Activated naive CD4-positive, alpha-beta T cell treated with anti-CD3 and anti-CD28 coated beads, Interleukin-2, amount 10 ng/mL, durations not matched to agents 7 days and 5 days (primary cell): ENCODE measurements at regions not wholly inside any gene's neighbourhood (a gene's known extent, or its start where the extent isn't known, plus 50 kb on each side); places are given as distances from the start of the nearest gene placed in this dataset.

Experiments
- CTCF ChIA-PET: fragments of 350-600 bp; sonication (Branson Sonifier 250); formaldehyde crosslinking; loops from one replicate; lab custom pipeline; 2021; ENCODE audit warnings: antibody characterized with exemption; lab: Charles Lee
- DNase-seq: peaks from one replicate; pipeline ENCODE4 v3.0.0-alpha.2; 2020
- H3K27ac Mint-ChIP-seq: one replicate; pipeline ENCODE4 v1.8.0; 2021; ENCODE audit warnings: mild to moderate bottlenecking, moderate library complexity, mixed read lengths
- H3K27me3 Mint-ChIP-seq: one replicate; pipeline ENCODE4 v1.8.0; 2021; ENCODE audit warnings: mild to moderate bottlenecking, mixed read lengths
- H3K36me3 Mint-ChIP-seq: one replicate; pipeline ENCODE4 v1.8.0; 2021; ENCODE audit warnings: mixed read lengths
- H3K4me1 Mint-ChIP-seq: one replicate; pipeline ENCODE4 v1.8.0; 2021; ENCODE audit warnings: mixed read lengths
- H3K4me3 Mint-ChIP-seq: one replicate; pipeline ENCODE4 v1.8.0; 2021; ENCODE audit warnings: mild to moderate bottlenecking, moderate library complexity, mixed read lengths
- H3K9me3 Mint-ChIP-seq: one replicate; pipeline ENCODE4 v1.8.0; 2021; ENCODE audit warnings: mixed read lengths

GRCh38 chr20:54272901-54273488 is 65.1 kb downstream of the PFDN4 start:
- H3K36me3 Mint-ChIP-seq, result no peaks in the 10 kb centered on the region
- H3K4me3 Mint-ChIP-seq, result no peak overlapping the region
- H3K9me3 Mint-ChIP-seq, result no peaks in the 10 kb centered on the region
- no peak overlapping the region for H3K27ac Mint-ChIP-seq
- H3K27me3 Mint-ChIP-seq, result no peaks in the 10 kb centered on the region
- H3K4me1 Mint-ChIP-seq, result no peaks in the 10 kb centered on the region
- DNase-seq, result no peak
- CTCF ChIA-PET, result no interaction called here

GRCh38 chr20:54275359-54276111 is 67.6 kb downstream of the PFDN4 start:
- Mint-ChIP-seq H3K4me3 (no peak overlapping the region), H3K27me3 (no peaks in the 10 kb centered on the region), H3K9me3 (no peaks in the 10 kb centered on the region), H3K4me1 (no peaks in the 10 kb centered on the region), H3K27ac (no peak overlapping the region), H3K36me3 (no peaks in the 10 kb centered on the region)
- no peak for DNase-seq
- CTCF ChIA-PET, result no interaction called here

GRCh38 chr20:54276577-54277169 is 68.8 kb downstream of the PFDN4 start:
- Mint-ChIP-seq H3K27ac (no peak overlapping the region), H3K27me3 (no peaks in the 10 kb centered on the region), H3K9me3 (no peaks in the 10 kb centered on the region), H3K4me3 (no peak overlapping the region), H3K36me3 (no peaks in the 10 kb centered on the region), H3K4me1 (no peaks in the 10 kb centered on the region)
- DNase-seq, result no peak
- CTCF ChIA-PET, result no interaction called here

- Mint-ChIP-seq H3K27me3 (no peaks in the 10 kb centered on the region), H3K4me3 (no peak overlapping the region), H3K4me1 (no peaks in the 10 kb centered on the region), H3K36me3 (no peaks in the 10 kb centered on the region), H3K27ac (no peak overlapping the region), H3K9me3 (no peaks in the 10 kb centered on the region)
- CTCF ChIA-PET, result no interaction called here
- no peak for DNase-seq
Measured at GRCh38 chr20:54278262-54278661, 70.4 kb downstream of the PFDN4 start.

- Mint-ChIP-seq H3K9me3 (no peaks in the 10 kb centered on the region), H3K27me3 (no peaks in the 10 kb centered on the region), H3K27ac (no peak overlapping the region), H3K4me3 (no peak overlapping the region), H3K4me1 (peaks cover 8% of the 10 kb centered on the region), H3K36me3 (no peaks in the 10 kb centered on the region)
- CTCF ChIA-PET, result no interaction called here
- DNase-seq, result no peak
Measured at GRCh38 chr20:54282625-54283024, 74.7 kb downstream of the PFDN4 start.

GRCh38 chr20:54283253-54283652 is 75.4 kb downstream of the PFDN4 start:
- Mint-ChIP-seq H3K27me3 (no peaks in the 10 kb centered on the region), H3K27ac (no peak overlapping the region), H3K36me3 (no peaks in the 10 kb centered on the region), H3K4me3 (no peak overlapping the region), H3K9me3 (no peaks in the 10 kb centered on the region), H3K4me1 (peaks cover 8% of the 10 kb centered on the region)
- CTCF ChIA-PET, result interaction anchor here (0.6 kb wide), 1 partner anchor 395 kb away, joined by 3 read pairs; no protein-coding TSS in a partner anchor
- DNase-seq, result no peak

- no peak for DNase-seq
- no peak overlapping the region for H3K27ac Mint-ChIP-seq
- H3K4me1 Mint-ChIP-seq, result peaks cover 8% of the 10 kb centered on the region
- H3K9me3 Mint-ChIP-seq, result no peaks in the 10 kb centered on the region
- H3K27me3 Mint-ChIP-seq, result no peaks in the 10 kb centered on the region
- H3K36me3 Mint-ChIP-seq, result no peaks in the 10 kb centered on the region
- no peak overlapping the region for H3K4me3 Mint-ChIP-seq
- CTCF ChIA-PET, result no interaction called here
Measured at GRCh38 chr20:54284928-54285704, 77.2 kb downstream of the PFDN4 start.

- H3K27ac Mint-ChIP-seq, result no peak overlapping the region
- H3K27me3 Mint-ChIP-seq, result no peaks in the 10 kb centered on the region
- H3K4me1 Mint-ChIP-seq, result peaks cover under 1% of the 10 kb centered on the region
- H3K9me3 Mint-ChIP-seq, result no peaks in the 10 kb centered on the region
- H3K4me3 Mint-ChIP-seq, result no peak overlapping the region
- no peak for DNase-seq
- CTCF ChIA-PET, result no interaction called here
- H3K36me3 Mint-ChIP-seq, result no peaks in the 10 kb centered on the region
Measured at GRCh38 chr20:54290636-54291035, 82.7 kb downstream of the PFDN4 start.

GRCh38 chr20:54291339-54292010 is 83.6 kb downstream of the PFDN4 start:
- no peak for DNase-seq
- no peaks in the 10 kb centered on the region for H3K4me1 Mint-ChIP-seq
- no peaks in the 10 kb centered on the region for H3K9me3 Mint-ChIP-seq
- H3K36me3 Mint-ChIP-seq, result no peaks in the 10 kb centered on the region
- no peaks in the 10 kb centered on the region for H3K27me3 Mint-ChIP-seq
- H3K4me3 Mint-ChIP-seq, result no peak overlapping the region
- no peak overlapping the region for H3K27ac Mint-ChIP-seq
- CTCF ChIA-PET, result interaction anchor here (1.0 kb wide), 1 partner anchor 38 kb away, joined by 3 read pairs; no protein-coding TSS in a partner anchor

GRCh38 chr20:54292185-54292584 is 84.3 kb downstream of the PFDN4 start:
- CTCF ChIA-PET, result interaction anchor here (1.0 kb wide), 1 partner anchor 37 kb away, joined by 3 read pairs; no protein-coding TSS in a partner anchor
- Mint-ChIP-seq H3K36me3 (no peaks in the 10 kb centered on the region), H3K4me3 (no peak overlapping the region), H3K9me3 (no peaks in the 10 kb centered on the region), H3K27me3 (no peaks in the 10 kb centered on the region), H3K4me1 (no peaks in the 10 kb centered on the region), H3K27ac (no peak overlapping the region)
- no peak for DNase-seq

- no peaks in the 10 kb centered on the region for H3K27me3 Mint-ChIP-seq
- H3K4me3 Mint-ChIP-seq, result no peak overlapping the region
- no peaks in the 10 kb centered on the region for H3K9me3 Mint-ChIP-seq
- CTCF ChIA-PET, result no interaction called here
- no peaks in the 10 kb centered on the region for H3K4me1 Mint-ChIP-seq
- DNase-seq, result no peak
- H3K36me3 Mint-ChIP-seq, result no peaks in the 10 kb centered on the region
- H3K27ac Mint-ChIP-seq, result no peak overlapping the region
Measured at GRCh38 chr20:54293526-54293925, 85.6 kb downstream of the PFDN4 start.

- Mint-ChIP-seq H3K4me1 (no peaks in the 10 kb centered on the region), H3K4me3 (no peak overlapping the region), H3K27ac (no peak overlapping the region), H3K27me3 (no peaks in the 10 kb centered on the region), H3K36me3 (no peaks in the 10 kb centered on the region), H3K9me3 (no peaks in the 10 kb centered on the region)
- no peak for DNase-seq
- CTCF ChIA-PET, result no interaction called here
Measured at GRCh38 chr20:54294094-54294493, 86.2 kb downstream of the PFDN4 start.

GRCh38 chr20:54295686-54296085 is 87.8 kb downstream of the PFDN4 start:
- Mint-ChIP-seq H3K27me3 (no peaks in the 10 kb centered on the region), H3K36me3 (no peaks in the 10 kb centered on the region), H3K27ac (no peak overlapping the region), H3K4me3 (no peak overlapping the region), H3K9me3 (no peaks in the 10 kb centered on the region), H3K4me1 (no peaks in the 10 kb centered on the region)
- CTCF ChIA-PET, result no interaction called here
- DNase-seq, result no peak

GRCh38 chr20:54305421-54305820 is 97.5 kb downstream of the PFDN4 start:
- CTCF ChIA-PET, result no interaction called here
- no peak for DNase-seq
- H3K36me3 Mint-ChIP-seq, result no peaks in the 10 kb centered on the region
- H3K4me3 Mint-ChIP-seq, result no peak overlapping the region
- no peaks in the 10 kb centered on the region for H3K9me3 Mint-ChIP-seq
- no peaks in the 10 kb centered on the region for H3K27me3 Mint-ChIP-seq
- H3K4me1 Mint-ChIP-seq, result no peaks in the 10 kb centered on the region
- no peak overlapping the region for H3K27ac Mint-ChIP-seq
